Dermis blood vessel endothelial cell (primary cell): ENCODE measurements at regions not wholly inside any gene's neighbourhood (a gene's known extent, or its start where the extent isn't known, plus 50 kb on each side); places are given as distances from the start of the nearest gene placed in this dataset.

Source experiments
- DNase-seq: peaks from one replicate; pipeline ENCODE4 v3.0.0; 2010

- no peak for DNase-seq
These were observed 706.0 kb downstream of the MED13L start for GRCh38 chr12:115571446-115571845.

- no peak for DNase-seq
These were observed 706.5 kb downstream of the MED13L start for GRCh38 chr12:115571027-115571426.

GRCh38 chr12:115570069-115570777, 707.3 kb downstream of the MED13L start:
- no peak for DNase-seq

DNA sequence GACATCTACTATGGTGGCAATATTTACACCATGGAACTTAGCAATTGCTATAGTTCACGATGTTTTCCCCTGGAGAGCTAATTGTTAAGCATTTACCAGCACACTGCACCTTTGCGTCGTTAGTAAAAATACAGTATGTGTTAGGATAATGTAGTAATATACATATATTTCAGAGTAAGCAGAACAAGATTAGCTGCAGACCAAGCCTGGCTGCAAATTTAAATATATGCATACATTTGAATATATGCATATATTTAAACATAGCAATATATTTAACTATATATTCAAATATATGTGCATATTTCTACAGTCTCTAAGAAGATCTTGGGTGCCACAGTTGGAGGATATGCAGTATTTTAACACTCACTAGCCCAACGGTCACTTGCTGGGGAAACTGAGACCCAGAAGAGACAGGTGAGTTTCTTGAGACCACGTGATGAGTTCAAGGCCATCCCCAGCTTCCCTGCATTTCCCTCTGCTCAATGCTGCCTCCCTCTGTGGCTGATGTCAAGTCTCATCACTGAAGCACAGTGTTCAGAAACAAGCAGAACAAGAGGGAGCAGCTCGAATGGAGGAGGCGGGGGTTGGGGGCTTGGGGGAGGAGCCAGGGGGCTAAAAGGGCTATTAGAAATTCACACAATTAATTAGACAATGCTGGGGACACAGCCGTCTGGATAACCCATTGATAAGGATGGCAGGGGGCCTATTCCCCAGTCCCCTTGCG, 708.0 kb downstream of the MED13L start:
- no peak for DNase-seq

DNA sequence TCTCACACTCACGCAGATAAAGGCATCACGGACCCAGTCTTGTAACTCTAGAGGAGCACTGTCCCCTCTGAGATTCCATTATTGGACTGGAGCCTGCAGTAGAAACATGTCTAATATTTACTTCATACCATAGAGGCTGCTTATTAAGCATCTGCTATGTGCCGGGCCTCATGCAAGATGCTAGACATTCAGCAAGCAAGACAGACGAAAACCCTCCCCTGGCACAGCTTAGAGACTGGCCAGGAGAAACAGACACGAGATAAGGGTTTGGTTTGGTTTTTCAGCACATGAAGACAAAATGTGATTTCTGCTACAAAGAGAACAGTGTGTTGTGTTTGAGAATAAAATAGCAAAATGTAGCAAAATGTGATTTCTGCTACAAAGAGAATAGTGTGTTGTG, 719.2 kb downstream of the MED13L start:
- DNase-seq: no peak

DNA sequence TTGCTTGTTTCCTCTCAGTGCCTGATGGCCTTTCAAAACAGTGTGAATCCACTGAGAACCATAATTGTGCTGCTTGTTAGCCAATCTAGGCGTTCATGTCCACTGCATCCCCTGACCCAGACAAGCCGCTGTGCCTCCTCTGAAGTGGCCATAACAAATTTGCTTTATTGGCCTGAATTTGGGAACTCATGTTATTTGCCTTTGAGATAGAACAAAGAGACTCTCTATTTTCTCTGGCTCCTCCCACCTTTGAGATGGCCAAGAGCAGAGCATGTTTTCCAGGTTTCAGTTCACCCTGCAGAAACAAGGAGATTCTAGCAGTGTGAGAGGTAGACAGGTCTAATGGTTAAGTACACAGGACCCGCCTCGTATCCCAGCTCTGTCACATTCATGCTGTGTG, 723.9 kb downstream of the MED13L start:
- DNase-seq: no peak

DNA sequence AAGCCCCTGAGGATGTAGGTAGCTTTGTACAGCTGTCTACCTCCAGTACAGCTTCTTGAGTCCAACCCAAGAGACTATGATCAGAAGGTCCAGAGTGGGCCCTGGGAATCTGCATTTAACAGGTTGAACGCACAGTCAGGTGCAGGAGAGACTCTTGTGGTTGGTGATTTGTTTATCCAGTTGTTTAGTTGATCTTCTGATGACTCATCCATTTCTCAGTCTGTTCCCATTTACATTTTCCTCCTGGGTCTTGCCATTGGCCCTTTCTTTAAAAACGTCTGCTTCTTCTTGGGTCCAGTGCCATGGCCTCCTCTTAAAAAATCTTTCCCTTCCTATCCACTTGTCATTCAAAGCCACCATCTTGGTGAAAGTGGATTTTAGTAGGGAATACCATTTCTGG, 734.2 kb downstream of the MED13L start:
- no peak for DNase-seq

DNA sequence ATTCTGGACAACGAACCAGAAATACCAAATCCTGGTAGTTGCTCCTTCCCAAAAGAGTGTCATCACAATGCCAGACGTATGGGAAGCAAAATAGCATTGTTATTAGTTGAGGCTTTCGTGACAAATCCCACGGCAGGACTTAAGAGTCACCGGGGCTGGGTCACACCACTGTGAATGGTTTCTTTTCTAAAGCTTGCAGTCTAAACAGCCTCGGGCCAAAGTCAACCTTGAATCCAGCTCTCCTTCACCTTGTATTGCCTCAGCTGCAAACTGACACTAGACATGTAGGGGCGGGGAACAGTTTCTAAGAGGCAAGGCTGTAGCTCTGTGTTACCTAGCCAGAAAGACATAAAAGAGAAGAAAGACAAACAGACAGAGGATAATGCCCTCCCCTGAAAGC, 734.8 kb downstream of the MED13L start:
- no peak for DNase-seq

- DNase-seq: no peak
These were observed 735.5 kb downstream of the MED13L start for GRCh38 chr12:115541891-115542421.

DNA sequence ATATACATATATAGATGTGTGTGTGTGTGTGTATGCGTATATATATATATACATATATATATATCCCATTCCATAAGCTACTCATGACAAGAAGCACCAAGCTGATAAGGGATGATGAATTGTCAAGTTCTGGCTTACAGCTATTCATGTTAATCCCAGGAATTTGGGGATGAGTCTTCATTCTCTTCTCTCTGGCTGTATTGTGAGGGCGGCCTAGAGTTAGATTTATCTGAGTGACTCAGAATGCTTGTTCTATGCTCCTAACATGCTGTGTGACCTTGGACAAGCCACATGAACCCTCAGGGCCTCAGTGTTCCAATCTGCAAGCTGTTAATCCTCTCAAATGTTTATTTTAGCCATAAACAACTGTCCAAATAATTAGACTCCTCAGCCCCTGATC, 749.0 kb downstream of the MED13L start:
- no peak for DNase-seq

- DNase-seq: no peak
These were observed 755.6 kb downstream of the MED13L start for GRCh38 chr12:115521771-115522409.

GRCh38 chr12:115519887-115520286, 757.6 kb downstream of the MED13L start:
- no peak for DNase-seq

DNA sequence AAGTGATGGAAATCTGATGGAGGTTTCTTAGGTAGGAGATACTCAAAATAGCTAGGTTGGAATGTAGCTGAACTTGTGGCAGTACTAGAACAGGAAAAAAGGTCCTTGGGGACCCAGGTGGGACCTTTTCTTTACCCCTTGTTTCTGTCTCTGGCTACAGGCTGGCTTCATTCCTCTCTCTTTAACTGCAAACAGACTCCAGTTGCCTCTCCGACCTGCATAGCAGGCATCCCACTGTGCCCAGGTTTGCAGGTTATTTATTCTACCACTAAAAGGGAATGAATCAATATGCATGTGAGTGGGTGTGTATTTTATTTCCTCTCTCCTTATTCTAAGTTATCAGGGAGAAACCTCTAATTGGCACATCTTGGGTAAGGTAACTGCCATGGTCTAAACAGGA, 758.1 kb downstream of the MED13L start:
- DNase-seq: no peak

- no peak for DNase-seq
These were observed 759.6 kb downstream of the MED13L start for GRCh38 chr12:115517913-115518312.

GRCh38 chr12:115511986-115512711, 765.3 kb downstream of the MED13L start:
- no peak for DNase-seq

DNA sequence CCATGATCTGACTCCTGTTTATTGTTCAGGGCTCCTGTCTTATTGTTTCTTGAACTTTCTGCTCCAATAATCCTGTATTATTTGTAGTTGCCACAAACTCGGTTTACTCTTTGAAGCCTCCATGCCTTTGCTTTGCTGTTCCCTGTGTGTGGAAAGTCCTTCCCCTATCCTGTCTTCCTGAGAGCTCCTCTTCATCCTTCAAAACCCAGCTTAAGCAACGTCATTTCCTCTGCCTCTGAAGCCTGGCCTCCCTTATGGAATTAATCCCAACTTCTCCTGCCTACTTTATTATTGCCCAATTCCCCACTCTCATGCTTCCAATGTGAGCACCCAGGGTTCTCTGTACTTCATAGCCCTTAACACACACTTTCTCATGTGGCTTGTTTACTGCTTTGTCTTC, 766.2 kb downstream of the MED13L start:
- no peak for DNase-seq

GRCh38 chr12:115508990-115509389, 768.5 kb downstream of the MED13L start:
- DNase-seq: no peak

GRCh38 chr12:115507951-115508722, 769.4 kb downstream of the MED13L start:
- peak; percentile 9 for DNase-seq

DNA sequence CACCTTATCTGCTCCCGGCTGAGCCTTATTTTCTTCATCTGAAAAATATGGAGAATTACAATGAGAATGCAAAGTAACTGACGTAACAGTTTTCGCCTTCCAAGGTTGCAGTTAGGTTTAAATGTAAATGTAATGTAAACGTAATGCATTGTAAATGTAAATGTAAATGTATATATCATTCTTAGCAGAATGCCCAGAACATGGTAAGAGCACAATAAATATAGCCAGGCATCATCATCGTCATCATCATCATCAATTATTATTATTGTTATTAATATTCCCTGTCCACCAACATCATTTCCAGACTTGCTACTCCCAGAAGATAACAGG, 770.0 kb downstream of the MED13L start:
- DNase-seq: no peak

DNA sequence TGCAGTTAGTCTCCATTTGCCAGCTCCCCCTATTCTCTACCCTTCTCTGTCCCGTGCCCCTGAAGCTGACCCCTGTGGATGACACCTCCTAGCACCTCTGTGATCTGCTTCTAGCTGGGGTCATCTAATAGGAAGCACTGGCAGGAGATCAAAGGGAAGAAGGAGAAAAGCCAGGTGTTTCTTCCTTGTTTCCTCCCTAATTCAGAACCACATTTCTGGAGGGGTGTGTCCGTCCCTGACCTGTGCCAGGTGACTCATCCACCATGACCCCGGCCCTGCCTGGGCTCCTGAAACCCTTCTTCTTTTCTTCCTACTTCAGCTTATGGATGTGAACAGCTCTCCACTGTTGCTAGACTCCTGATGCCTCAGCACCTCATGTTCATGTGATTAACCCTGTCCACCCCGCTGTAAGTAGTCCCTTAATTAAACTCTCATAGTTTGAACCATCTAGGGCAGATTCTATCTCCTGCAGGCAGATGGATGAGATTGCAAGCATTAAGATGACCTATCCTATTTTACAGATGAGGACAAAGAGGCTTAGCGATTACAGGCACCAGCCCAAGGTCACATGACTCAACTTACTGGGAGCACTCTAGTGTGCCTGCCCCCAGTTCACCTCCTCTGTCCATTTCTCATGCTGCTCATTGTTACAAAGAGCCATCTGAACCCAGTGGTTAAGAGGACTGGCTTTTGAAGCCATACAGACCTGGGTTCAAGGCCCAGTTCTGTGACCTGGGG, 770.5 kb downstream of the MED13L start:
- DNase-seq: no peak
